HEK293 (cell line): ENCODE measurements at regions not wholly inside any gene's neighbourhood (a gene's known extent, or its start where the extent isn't known, plus 50 kb on each side); places are given as distances from the start of the nearest gene placed in this dataset.

Experiments used
- CTCF ChIA-PET: fragments of 350-600 bp; formaldehyde crosslinking; extraction: SDS; loops from one replicate; lab custom pipeline; 2021; ENCODE audit warnings: antibody characterized with exemption; lab: Yijun Ruan, JAX
- POLR2A ChIA-PET: fragments of 300-600 bp; formaldehyde crosslinking; extraction: SDS; loops from one replicate; lab custom pipeline; 2020; ENCODE audit warnings: antibody characterized with exemption, inconsistent platforms; lab: Yijun Ruan, JAX
- H3K27ac ChIP-seq: fragments of 200-500 bp; sonication (Bioruptor generic); 2 replicates; pipeline ENCODE4 v1.5.1; 2014; ENCODE audit warnings: low read depth, low read length, control low read depth, inconsistent platforms; ENCODE audit errors: extremely low read depth
- H3K36me3 ChIP-seq, 2 experiments: fragments of 200-500 bp in 1 of 2; sonication (Bioruptor generic) in 1 of 2; 1 replicate in 1 of 2; 2 replicates in 1 of 2; pipeline ENCODE4 v1.5.1; 2014 to 2017; ENCODE audit warnings: inconsistent platforms in 2 of 2, low read length in 2 of 2; ENCODE audit not compliant: control insufficient read depth in 2 of 2, insufficient read depth in 1 of 2
- H3K4me1 ChIP-seq: fragments of 200-500 bp; sonication (Bioruptor generic); 2 replicates; pipeline ENCODE4 v1.5.1; 2014; ENCODE audit warnings: mild to moderate bottlenecking, low read length, inconsistent platforms; ENCODE audit not compliant: control insufficient read depth, insufficient read depth
- H3K4me3 ChIP-seq: 2 replicates; pipeline ENCODE4 v1.5.1; 2011; ENCODE audit warnings: low read depth, mild to moderate bottlenecking, control low read depth, low read length, moderate library complexity
- H3K9me3 ChIP-seq: fragments of 200-500 bp; sonication (Bioruptor generic); 2 replicates; pipeline ENCODE4 v1.5.1; 2014; ENCODE audit warnings: low read depth, low read length, inconsistent platforms; ENCODE audit not compliant: control insufficient read depth, insufficient read depth
- CTCF ChIP-seq: fragments of 450-650 bp; formaldehyde crosslinking; IDR thresholded peaks from 2 replicates; pipeline ENCODE4 v1.5.1; 2016; ENCODE audit warnings: missing biosample characterization, missing genetic modification characterization
- FEZF1 ChIP-seq: fragments of 450-650 bp; formaldehyde crosslinking; IDR thresholded peaks from 2 replicates; pipeline ENCODE4 v1.5.1; 2016; ENCODE audit warnings: missing biosample characterization, missing genetic modification characterization
- GLI2 ChIP-seq: fragments of 450-650 bp; formaldehyde crosslinking; IDR thresholded peaks from 2 replicates; pipeline ENCODE4; 2017; ENCODE audit warnings: missing biosample characterization, missing genetic modification characterization, low read depth, borderline replicate concordance
- SALL2 ChIP-seq: fragments of 450-650 bp; formaldehyde crosslinking; IDR thresholded peaks from 2 replicates; pipeline ENCODE4 v1.5.0; 2017; ENCODE audit warnings: missing biosample characterization, mild to moderate bottlenecking, missing genetic modification characterization, borderline replicate concordance
- YY1 ChIP-seq: fragments of 450-650 bp; formaldehyde crosslinking; IDR thresholded peaks from 2 replicates; pipeline ENCODE4 v1.5.1; 2018; ENCODE audit warnings: missing biosample characterization, missing genetic modification characterization
- ZBTB48 ChIP-seq: fragments of 450-650 bp; formaldehyde crosslinking; IDR thresholded peaks from 2 replicates; pipeline ENCODE4 v1.5.1; 2016; ENCODE audit warnings: missing biosample characterization, missing genetic modification characterization
- ZIC2 ChIP-seq: fragments of 450-650 bp; formaldehyde crosslinking; IDR thresholded peaks from 2 replicates; pipeline ENCODE4 v1.5.1; 2016; ENCODE audit warnings: missing biosample characterization, missing genetic modification characterization
- ZNF140 ChIP-seq: fragments of 450-650 bp; formaldehyde crosslinking; IDR thresholded peaks from 2 replicates; pipeline ENCODE4 v1.5.1; 2016; ENCODE audit warnings: missing biosample characterization, missing genetic modification characterization
- ZNF2 ChIP-seq: fragments of 450-650 bp; formaldehyde crosslinking; IDR thresholded peaks from 2 replicates; pipeline ENCODE4 v1.5.1; 2016; ENCODE audit warnings: missing biosample characterization, missing genetic modification characterization
- ZNF223 ChIP-seq: fragments of 450-650 bp; formaldehyde crosslinking; IDR thresholded peaks from 2 replicates; pipeline ENCODE4 v1.5.1; 2016; ENCODE audit warnings: missing biosample characterization, missing genetic modification characterization
- ZNF426 ChIP-seq: fragments of 450-650 bp; formaldehyde crosslinking; IDR thresholded peaks from 2 replicates; pipeline ENCODE4 v1.5.1; 2017; ENCODE audit warnings: missing biosample characterization, missing genetic modification characterization, mild to moderate bottlenecking, inconsistent platforms, moderate library complexity
- ZNF449 ChIP-seq: fragments of 450-650 bp; formaldehyde crosslinking; IDR thresholded peaks from 2 replicates; pipeline ENCODE4 v1.5.1; 2017; ENCODE audit warnings: missing biosample characterization, mild to moderate bottlenecking, missing genetic modification characterization, moderate library complexity
- ZNF473 ChIP-seq: fragments of 450-650 bp; formaldehyde crosslinking; IDR thresholded peaks from 2 replicates; pipeline ENCODE4 v1.5.1; 2017; ENCODE audit warnings: missing biosample characterization, missing genetic modification characterization
- ZNF549 ChIP-seq: fragments of 450-650 bp; IDR thresholded peaks from 2 replicates; pipeline ENCODE4 v1.5.1; 2018; ENCODE audit warnings: missing biosample characterization, missing genetic modification characterization, mild to moderate bottlenecking, inconsistent platforms, moderate library complexity
- ZNF600 ChIP-seq: fragments of 450-650 bp; formaldehyde crosslinking; IDR thresholded peaks from 2 replicates; pipeline ENCODE4 v1.5.1; 2016; ENCODE audit warnings: missing biosample characterization, missing genetic modification characterization
- ZNF621 ChIP-seq: fragments of 450-650 bp; formaldehyde crosslinking; IDR thresholded peaks from 2 replicates; pipeline ENCODE4 v1.5.1; 2017; ENCODE audit warnings: missing biosample characterization, missing genetic modification characterization
- ZNF639 ChIP-seq: fragments of 450-650 bp; formaldehyde crosslinking; IDR thresholded peaks from 2 replicates; pipeline ENCODE4 v1.5.1; 2016; ENCODE audit warnings: missing biosample characterization, missing genetic modification characterization
- ZNF654 ChIP-seq: fragments of 450-650 bp; formaldehyde crosslinking; IDR thresholded peaks from 2 replicates; pipeline ENCODE4 v1.5.1; 2016; ENCODE audit warnings: low read depth, missing biosample characterization, missing genetic modification characterization
- ZNF677 ChIP-seq: fragments of 450-650 bp; IDR thresholded peaks from 2 replicates; pipeline ENCODE4 v1.5.0; 2018; ENCODE audit warnings: missing biosample characterization, mild to moderate bottlenecking, missing genetic modification characterization, moderate library complexity
- ZNF704 ChIP-seq: fragments of 450-650 bp; formaldehyde crosslinking; IDR thresholded peaks from 2 replicates; pipeline ENCODE4 v1.5.1; 2016; ENCODE audit warnings: missing biosample characterization, missing genetic modification characterization
- ZNF777 ChIP-seq: fragments of 450-650 bp; formaldehyde crosslinking; IDR thresholded peaks from 2 replicates; pipeline ENCODE4 v1.5.1; 2017; ENCODE audit warnings: missing biosample characterization, missing genetic modification characterization, borderline replicate concordance
- ZSCAN16 ChIP-seq: fragments of 450-650 bp; formaldehyde crosslinking; IDR thresholded peaks from 2 replicates; pipeline ENCODE4 v1.5.1; 2016; ENCODE audit warnings: missing biosample characterization, missing genetic modification characterization
- ZXDB ChIP-seq: fragments of 450-650 bp; formaldehyde crosslinking; IDR thresholded peaks from 2 replicates; pipeline ENCODE4 v1.5.1; 2016; ENCODE audit warnings: missing biosample characterization, missing genetic modification characterization

- H3K27ac ChIP-seq, result no peak overlapping the region
- no peaks in the 10 kb centered on the region for H3K36me3 ChIP-seq
- POLR2A ChIA-PET, result no interaction called here
- H3K9me3 ChIP-seq, result no peaks in the 10 kb centered on the region
- H3K4me1 ChIP-seq, result no peaks in the 10 kb centered on the region
- TF ChIP-seq ZNF677 (no peak), ZNF473 (no peak), ZNF223 (tag by site-specific recombination) (no peak)
- TF ChIP-seq, all 188 proteins: peak for 0
- CTCF ChIA-PET, result interaction anchor here (1.0 to 1.6 kb wide), 2 partner anchors 11 to 96 kb away, joined by 3 to 6 read pairs; no protein-coding TSS in a partner anchor
- H3K4me3 ChIP-seq, result no peak overlapping the region
Observed at GRCh38 chr20:33926425-33926824, 67.3 kb upstream of the RALY start.

GRCh38 chr20:33927724-33928123 is 66.0 kb upstream of the RALY start:
- Histone ChIP-seq H3K27ac (no peak overlapping the region), H3K4me3 (no peak overlapping the region), H3K4me1 (no peaks in the 10 kb centered on the region), H3K36me3 (no peaks in the 10 kb centered on the region), H3K9me3 (no peaks in the 10 kb centered on the region)
- TF ChIP-seq FEZF1 (tag by site-specific recombination) (no peak), SALL2 (tag by site-specific recombination) (no peak), ZNF621 (no peak), ZNF704 (tag by site-specific recombination) (no peak), ZNF600 (tag by site-specific recombination) (no peak), ZNF777 (tag by site-specific recombination) (no peak), ZNF140 (tag by site-specific recombination) (no peak), ZIC2 (tag by site-specific recombination) (no peak)
- ChIA-PET CTCF (interaction anchor here (0.6 to 1.6 kb wide), 6 partner anchors 12 to 413 kb away, joined by 3 to 6 read pairs (median 4); no protein-coding TSS in a partner anchor), POLR2A (no interaction called here)

GRCh38 chr20:33929917-33930316 is 63.8 kb upstream of the RALY start:
- ChIA-PET POLR2A (no interaction called here), CTCF (interaction anchor here (0.9 to 1.2 kb wide), 2 partner anchors 14 to 92 kb away, joined by 3 read pairs; no protein-coding TSS in a partner anchor)
- Histone ChIP-seq H3K27ac (no peak overlapping the region), H3K4me1 (no peaks in the 10 kb centered on the region), H3K9me3 (no peaks in the 10 kb centered on the region), H3K36me3 (no peaks in the 10 kb centered on the region), H3K4me3 (no peak overlapping the region)
- TF ChIP-seq ZSCAN16 (tag by site-specific recombination) (no peak), ZXDB (tag by site-specific recombination) (no peak), ZNF549 (tag by site-specific recombination) (no peak), ZNF2 (tag by site-specific recombination) (no peak), ZBTB48 (tag by site-specific recombination) (no peak), ZNF449 (tag by site-specific recombination) (no peak), ZNF677 (no peak)

- no peaks in the 10 kb centered on the region for H3K9me3 ChIP-seq
- TF ChIP-seq YY1 (tag by site-specific recombination) (0 out of 2 replicates have a peak, but pooled peaks have one; percentile 29), CTCF (tag by site-specific recombination) (peak; percentile 52), GLI2 (tag by site-specific recombination) (no peak), ZNF426 (tag by site-specific recombination) (no peak), ZNF654 (tag by site-specific recombination) (peak; percentile 76), ZNF639 (no peak)
- no peaks in the 10 kb centered on the region for H3K4me1 ChIP-seq
- no peak overlapping the region for H3K4me3 ChIP-seq
- H3K36me3 ChIP-seq, result no peaks in the 10 kb centered on the region
- ChIA-PET POLR2A (interaction anchor here (0.6 kb wide), 2 partner anchors 180 to 453 kb away, joined by 3 to 7 read pairs; no protein-coding TSS in a partner anchor), CTCF (interaction anchor here (0.6 to 1.7 kb wide), 11 partner anchors 10 to 285 kb away, joined by 3 to 7 read pairs (median 4); no protein-coding TSS in a partner anchor)
- H3K27ac ChIP-seq, result no peak overlapping the region
Observed at GRCh38 chr20:33933469-33933909, 60.2 kb upstream of the RALY start.
